GM21367 (cell line): ENCODE measurements at regions not wholly inside any gene's neighbourhood (a gene's known extent, or its start where the extent isn't known, plus 50 kb on each side); places are given as distances from the start of the nearest gene placed in this dataset.
"Not testable (repeated sequence)": the region's sequence is repeated elsewhere in the genome, so short reads cannot be mapped to it uniquely, and the experiment has no call there.

Experiments
- ATAC-seq: cut with Tn5 transposase; IDR thresholded peaks from one replicate; pipeline ENCODE4 v1.9.1; 2021; ENCODE audit not compliant: unreplicated experiment

DNA sequence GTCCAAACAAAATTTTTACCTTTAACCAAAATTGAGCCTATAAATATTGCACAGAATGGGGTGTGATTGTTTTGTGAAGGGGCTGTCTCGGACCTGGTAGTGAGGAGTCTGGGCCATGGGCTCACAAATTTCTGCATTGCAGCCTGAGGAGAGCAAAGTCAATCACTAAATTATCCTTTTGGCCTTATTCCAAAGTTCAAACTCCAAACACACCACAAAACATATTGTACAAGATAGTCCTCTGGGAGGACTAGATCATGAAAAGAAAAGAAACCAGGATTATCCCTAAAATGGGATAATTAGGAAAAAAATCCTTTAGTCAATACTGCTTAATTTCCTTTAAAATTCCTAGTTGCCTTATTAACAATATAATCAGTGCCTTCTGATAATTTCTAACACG, 115.5 kb downstream of the BUB3 start:
- ATAC-seq = no peak

- no peak for ATAC-seq
These were observed 116.0 kb downstream of the BUB3 start for GRCh38 chr10:123270221-123270620.

- no peak for ATAC-seq
These were observed 116.6 kb downstream of the BUB3 start for GRCh38 chr10:123270806-123271205.

GRCh38 chr10:123272171-123272570, 118.0 kb downstream of the BUB3 start:
- ATAC-seq = no peak

DNA sequence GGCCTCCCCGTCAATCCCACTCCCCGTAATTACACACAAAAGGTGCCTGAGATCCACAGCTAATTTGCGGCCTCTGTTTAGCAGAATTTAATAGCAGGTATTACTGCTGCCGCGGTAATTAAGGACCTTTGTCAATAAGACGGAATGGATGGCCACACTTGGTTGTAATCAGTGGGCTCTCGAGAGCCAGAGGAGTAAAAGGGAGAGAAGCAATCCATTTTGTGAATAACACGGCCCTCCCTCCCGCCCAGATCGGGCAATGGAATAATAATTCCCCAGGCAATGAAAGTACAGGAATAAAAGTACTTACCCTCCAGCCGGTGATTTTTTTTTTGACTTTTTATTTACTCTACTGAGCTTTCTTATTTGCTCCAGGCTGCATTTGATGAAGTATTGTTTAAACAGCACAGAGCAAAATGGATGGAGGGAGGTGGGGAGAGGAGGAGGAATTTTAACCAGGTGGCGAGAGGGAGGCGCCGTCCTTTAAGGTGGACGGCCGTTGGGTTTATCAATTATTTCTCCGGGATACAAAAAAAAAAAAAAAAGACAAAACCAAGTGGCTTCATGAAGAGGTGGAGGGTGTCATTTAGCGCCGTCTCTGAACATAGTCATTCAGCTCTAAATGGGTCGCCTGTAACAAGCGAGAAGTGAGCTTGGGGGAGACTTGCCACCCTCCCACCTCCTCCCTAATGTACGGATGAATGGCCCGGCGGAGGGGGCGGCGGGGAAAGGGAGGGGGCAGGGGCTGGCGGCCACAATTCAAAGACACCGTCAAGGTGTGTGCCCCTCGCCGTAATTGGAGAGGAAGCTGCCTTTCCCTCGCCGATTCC, 120.3 kb downstream of the BUB3 start:
- ATAC-seq = no peak

GRCh38 chr10:123275136-123275564, 120.9 kb downstream of the BUB3 start:
- no peak for ATAC-seq

- no peak for ATAC-seq
These were observed 124.2 kb downstream of the BUB3 start for GRCh38 chr10:123278445-123278844.

- ATAC-seq = not testable (repeated sequence)
These were observed 129.2 kb downstream of the BUB3 start for GRCh38 chr10:123283371-123283770.

- no peak for ATAC-seq
These were observed 129.8 kb downstream of the BUB3 start for GRCh38 chr10:123284022-123284421.

DNA sequence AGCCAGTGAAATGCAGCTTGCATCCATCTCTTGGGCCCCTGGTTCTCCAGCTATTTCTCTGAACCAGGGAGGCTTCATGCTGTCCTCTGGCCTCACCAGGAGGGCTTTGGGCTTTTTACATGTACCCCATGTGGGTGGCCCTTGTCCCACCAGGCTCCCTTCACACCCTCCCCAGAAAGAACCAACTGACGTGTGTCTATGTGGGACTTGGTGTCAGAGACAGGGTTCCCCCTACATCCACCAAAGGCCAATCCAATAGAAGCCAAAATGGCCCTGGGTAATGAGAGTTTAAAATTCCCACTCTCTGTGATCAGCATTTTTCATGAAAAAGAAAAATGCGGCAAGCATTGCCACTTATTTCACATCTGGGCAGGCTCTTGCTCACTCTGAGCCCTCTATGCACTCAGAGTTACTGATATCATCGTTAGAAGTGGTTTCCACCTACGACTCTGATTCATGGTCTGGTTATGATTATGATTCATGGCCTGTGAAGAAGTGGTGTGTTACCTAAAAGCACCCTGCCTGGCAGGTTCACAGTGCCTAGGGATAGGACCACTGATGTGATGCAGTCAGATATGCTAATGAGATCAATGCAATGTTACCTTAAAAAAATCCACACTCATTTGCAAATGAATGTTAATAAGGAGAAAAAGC, 133.5 kb downstream of the BUB3 start:
- no peak for ATAC-seq

DNA sequence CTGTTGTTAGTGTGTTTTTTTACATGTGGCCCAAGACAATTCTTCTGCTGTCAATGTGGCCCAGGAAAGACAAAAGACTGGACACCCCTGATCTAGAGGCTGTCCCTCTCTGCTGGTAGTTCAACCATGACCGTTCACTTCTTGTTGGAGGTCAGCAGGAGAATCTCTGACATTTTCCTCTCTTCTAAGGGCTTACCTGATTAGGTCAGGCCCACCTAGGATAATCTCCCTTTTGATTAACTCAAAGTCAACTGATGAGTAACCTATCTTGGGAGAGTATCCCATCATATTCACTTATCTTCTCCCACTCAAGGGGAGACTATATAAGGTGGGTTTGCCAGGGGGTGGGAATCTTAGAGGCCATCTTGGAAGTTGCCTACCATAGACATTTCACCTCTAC, 135.2 kb downstream of the BUB3 start:
- no peak for ATAC-seq

DNA sequence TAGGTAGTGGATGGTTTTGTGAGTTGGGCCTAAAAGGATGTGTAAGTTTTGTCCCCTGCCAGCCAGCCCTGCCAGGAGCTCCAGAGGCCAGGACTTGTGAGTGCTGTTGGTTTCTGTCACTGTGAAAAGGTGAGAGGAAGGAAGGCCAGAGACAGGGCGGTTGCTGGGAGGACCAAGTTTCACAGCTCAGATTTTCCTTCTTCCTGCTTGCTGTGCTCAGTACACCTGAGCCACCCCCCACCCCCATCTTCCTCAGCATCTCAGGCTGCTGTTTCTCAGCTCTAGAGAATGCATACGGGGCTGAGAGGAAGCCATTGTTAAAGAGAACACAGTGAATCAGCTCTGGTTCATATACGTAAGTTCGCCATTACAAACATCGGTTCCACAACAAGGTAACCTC, 139.9 kb downstream of the BUB3 start:
- no peak for ATAC-seq

GRCh38 chr10:123294886-123295285, 140.7 kb downstream of the BUB3 start:
- ATAC-seq = no peak

- no peak for ATAC-seq
These were observed 141.4 kb downstream of the BUB3 start for GRCh38 chr10:123295644-123296043.

- no peak for ATAC-seq
These were observed 143.0 kb downstream of the BUB3 start for GRCh38 chr10:123297175-123297574.

- ATAC-seq = no peak
These were observed 144.4 kb downstream of the BUB3 start for GRCh38 chr10:123298583-123298982.

- no peak for ATAC-seq
These were observed 145.4 kb downstream of the BUB3 start for GRCh38 chr10:123299598-123299997.

GRCh38 chr10:123301077-123301857, 147.1 kb downstream of the BUB3 start:
- ATAC-seq = no peak

DNA sequence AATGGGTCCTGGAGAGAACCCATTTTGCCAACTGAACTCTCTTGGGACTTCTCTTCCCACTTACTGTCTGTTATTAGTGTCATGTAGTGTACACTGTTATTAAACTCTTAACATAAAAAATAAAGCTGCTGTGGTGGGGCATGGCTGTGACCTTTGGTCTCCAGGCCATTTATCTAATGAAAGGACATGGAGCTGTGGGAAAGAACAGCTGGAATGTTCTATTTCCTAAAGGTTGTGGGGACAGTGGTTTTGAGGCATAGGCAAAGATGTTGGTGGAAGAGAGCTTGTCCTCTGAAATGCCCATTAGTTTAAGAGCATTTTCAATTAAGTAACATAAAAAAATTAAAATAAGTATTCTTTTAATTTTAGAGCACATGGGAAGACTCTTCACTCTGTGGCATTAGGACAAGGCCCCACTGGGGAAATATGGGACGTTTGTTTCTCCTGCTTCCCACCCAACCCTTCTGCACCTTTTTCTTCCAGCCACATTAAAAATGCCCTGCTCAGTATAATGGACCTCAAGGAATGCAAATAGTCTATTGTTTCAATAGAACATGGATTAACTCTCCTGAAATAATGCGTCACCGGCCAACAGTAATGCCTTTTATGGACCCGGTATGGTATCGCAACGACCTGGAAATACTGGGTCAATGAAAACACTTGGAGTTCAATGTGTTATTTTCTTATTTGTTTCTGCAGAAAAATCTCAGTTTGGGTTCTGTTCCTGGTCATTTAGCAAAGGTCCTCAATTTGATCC, 149.6 kb downstream of the BUB3 start:
- no peak for ATAC-seq

DNA sequence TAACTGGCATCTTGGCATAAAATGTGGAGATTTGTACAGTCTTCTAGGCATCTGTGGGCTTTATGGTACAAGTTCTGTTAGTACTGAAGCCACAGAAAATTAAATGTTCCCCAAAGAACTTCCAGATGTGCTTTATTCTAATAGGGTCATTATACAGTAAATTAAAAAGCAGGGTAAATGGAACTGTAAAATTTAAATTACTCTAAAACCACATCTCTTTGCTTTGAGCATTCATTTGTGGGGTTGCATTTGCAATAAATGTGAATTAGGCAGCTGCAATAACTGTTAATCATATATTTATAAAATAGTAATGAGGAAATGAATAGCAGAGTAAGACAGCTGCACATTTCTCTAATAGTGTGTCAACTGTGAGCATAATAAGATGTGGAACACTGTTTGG, 151.5 kb downstream of the BUB3 start:
- no peak for ATAC-seq

- no peak for ATAC-seq
These were observed 152.1 kb downstream of the BUB3 start for GRCh38 chr10:123306290-123306689.
